H9 (cell line): ENCODE measurements at regions not wholly inside any gene's neighbourhood (a gene's known extent, or its start where the extent isn't known, plus 50 kb on each side); places are given as distances from the start of the nearest gene placed in this dataset.

ENCODE experiments used
- DNase-seq: peaks from one replicate; pipeline ENCODE4 v3.0.0-alpha.2; 2017
- H2AFZ ChIP-seq: one replicate; pipeline ENCODE4 v1.6.1; 2013; ENCODE audit warnings: mild to moderate bottlenecking, low read length, control low read depth, moderate library complexity
- H2AK5ac ChIP-seq: 2 replicates; pipeline ENCODE4 v1.6.1; 2013; ENCODE audit warnings: low read length, control low read depth, mixed read lengths; ENCODE audit not compliant: insufficient read length
- H2BK120ac ChIP-seq: one replicate; pipeline ENCODE4 v1.6.1; 2013; ENCODE audit warnings: low read depth, mild to moderate bottlenecking, low read length, control low read depth, inconsistent platforms; ENCODE audit not compliant: poor library complexity, severe bottlenecking
- H2BK12ac ChIP-seq: 2 replicates; pipeline ENCODE4 v1.6.1; 2013; ENCODE audit warnings: low read length, control low read depth, mixed read lengths, low read depth; ENCODE audit not compliant: insufficient read length
- H2BK15ac ChIP-seq: 2 replicates; pipeline ENCODE4 v1.6.1; 2013; ENCODE audit warnings: low read depth, low read length, control low read depth
- H2BK20ac ChIP-seq: one replicate; pipeline ENCODE4 v1.6.1; 2013; ENCODE audit warnings: low read depth, mild to moderate bottlenecking, low read length, control low read depth, inconsistent platforms; ENCODE audit not compliant: poor library complexity, severe bottlenecking
- H2BK5ac ChIP-seq: 2 replicates; pipeline ENCODE4 v1.6.1; 2013; ENCODE audit warnings: low read length, control low read depth, mixed read lengths; ENCODE audit not compliant: insufficient read length
- H3K14ac ChIP-seq: 2 replicates; pipeline ENCODE4 v1.6.1; 2013; ENCODE audit warnings: low read length, control low read depth; ENCODE audit not compliant: insufficient read depth
- H3K18ac ChIP-seq: 2 replicates; pipeline ENCODE4 v1.6.1; 2013; ENCODE audit warnings: low read depth, mild to moderate bottlenecking, mixed read lengths, low read length, control low read depth; ENCODE audit not compliant: insufficient read length
- H3K23ac ChIP-seq: 2 replicates; pipeline ENCODE4 v1.6.1; 2013; ENCODE audit warnings: low read length, control low read depth, mixed read lengths, low read depth; ENCODE audit not compliant: insufficient read length
- H3K23me2 ChIP-seq: 2 replicates; pipeline ENCODE4 v1.6.1; 2013; ENCODE audit warnings: low read depth, mild to moderate bottlenecking, mixed read lengths, low read length, control low read depth; ENCODE audit not compliant: insufficient read length, poor library complexity, severe bottlenecking
- H3K27ac ChIP-seq: 2 replicates; pipeline ENCODE4 v1.5.1; 2013; ENCODE audit warnings: low read length, control low read depth, mixed read lengths, low read depth; ENCODE audit not compliant: insufficient read length
- H3K27me3 ChIP-seq: 2 replicates; pipeline ENCODE4 v1.6.1; 2013; ENCODE audit warnings: low read length, control low read depth, inconsistent platforms; ENCODE audit not compliant: insufficient read depth
- H3K4ac ChIP-seq: 2 replicates; pipeline ENCODE4 v1.6.1; 2013; ENCODE audit warnings: low read depth, mild to moderate bottlenecking, control low read depth, inconsistent platforms, low read length, moderate library complexity
- H3K4me1 ChIP-seq: 2 replicates; pipeline ENCODE4 v1.6.1; 2013; ENCODE audit warnings: low read length, control low read depth, inconsistent platforms; ENCODE audit not compliant: insufficient read depth
- H3K4me2 ChIP-seq: 2 replicates; pipeline ENCODE4 v1.6.1; 2013; ENCODE audit warnings: low read length, control low read depth, mixed read lengths; ENCODE audit not compliant: insufficient read length, insufficient read depth
- H3K56ac ChIP-seq: 2 replicates; pipeline ENCODE4 v1.6.1; 2013; ENCODE audit warnings: low read depth, mild to moderate bottlenecking, mixed read lengths, low read length, control low read depth; ENCODE audit not compliant: insufficient read length
- H3K79me1 ChIP-seq: 2 replicates; pipeline ENCODE4 v1.6.1; 2013; ENCODE audit warnings: low read depth, mild to moderate bottlenecking, moderate library complexity, low read length, control low read depth, inconsistent platforms; ENCODE audit not compliant: insufficient read depth, poor library complexity, severe bottlenecking
- H3K79me2 ChIP-seq: 2 replicates; pipeline ENCODE4 v1.6.1; 2013; ENCODE audit warnings: low read length, control low read depth, inconsistent platforms; ENCODE audit not compliant: insufficient read depth
- H3K9ac ChIP-seq: 2 replicates; pipeline ENCODE4 v1.6.1; 2013; ENCODE audit warnings: low read length, control low read depth, mixed read lengths; ENCODE audit not compliant: insufficient read length; ENCODE audit errors: extremely low read depth
- H3K9me3 ChIP-seq: one replicate; pipeline ENCODE4 v1.6.1; 2013; ENCODE audit warnings: low read depth, low read length, inconsistent platforms; ENCODE audit not compliant: control insufficient read depth
- H3T11ph ChIP-seq: one replicate; pipeline ENCODE4 v1.6.1; 2013; ENCODE audit warnings: mild to moderate bottlenecking, low read length, control low read depth, inconsistent platforms
- H4K20me1 ChIP-seq: one replicate; pipeline ENCODE4 v1.6.1; 2013; ENCODE audit not compliant: control insufficient read depth, insufficient read length, insufficient read depth
- H4K5ac ChIP-seq: 2 replicates; pipeline ENCODE4 v1.6.1; 2013; ENCODE audit warnings: low read depth, mild to moderate bottlenecking, mixed read lengths, low read length, control low read depth; ENCODE audit not compliant: insufficient read length
- H4K8ac ChIP-seq: replicated peaks from 2 replicates; pipeline ENCODE4 v1.6.1; 2013; ENCODE audit warnings: low read length, control low read depth, mixed read lengths, low read depth; ENCODE audit not compliant: insufficient read length
- H4K91ac ChIP-seq: 2 replicates; pipeline ENCODE4 v1.6.1; 2013; ENCODE audit warnings: low read depth, mild to moderate bottlenecking, moderate library complexity, mixed read lengths, low read length, control low read depth; ENCODE audit not compliant: insufficient read length
- H3K27ac Mint-ChIP-seq, 3 experiments: 2 replicates in 2 of 3; 3 replicates in 1 of 3; pipeline ENCODE4 v1.8.0; 2020 to 2021; ENCODE audit warnings: mixed read lengths in 3 of 3, mild to moderate bottlenecking in 1 of 3, moderate library complexity in 1 of 3
- H3K27me3 Mint-ChIP-seq: 2 replicates; pipeline ENCODE4 v1.8.0; 2021; ENCODE audit warnings: low read depth, mild to moderate bottlenecking, moderate library complexity, mixed read lengths
- H3K36me3 Mint-ChIP-seq, 3 experiments: 2 replicates in 2 of 3; 3 replicates in 1 of 3; pipeline ENCODE4 v1.8.0; 2020 to 2021; ENCODE audit warnings: low read depth in 3 of 3, mixed read lengths in 3 of 3; ENCODE audit not compliant: insufficient read depth in 1 of 3
- H3K4me1 Mint-ChIP-seq, 2 experiments: 2 replicates each; pipeline ENCODE4 v1.8.0; 2020; ENCODE audit warnings: mixed read lengths in 2 of 2
- H3K4me3 Mint-ChIP-seq, 2 experiments: 2 replicates in 1 of 2; 3 replicates in 1 of 2; pipeline ENCODE4 v1.8.0; 2020 to 2021; ENCODE audit warnings: mild to moderate bottlenecking in 2 of 2, mixed read lengths in 2 of 2, moderate library complexity in 1 of 2
- H3K9me3 Mint-ChIP-seq, 2 experiments: 2 replicates in 1 of 2; 3 replicates in 1 of 2; pipeline ENCODE4 v1.8.0; 2020; ENCODE audit warnings: mild to moderate bottlenecking in 2 of 2, mixed read lengths in 2 of 2, moderate library complexity in 1 of 2
- CTCF ChIP-seq: fragments of 200-600 bp; sonication (generic); conservative IDR thresholded peaks from 3 replicates; pipeline ENCODE4 v1.8.0; 2021; ENCODE audit warnings: antibody characterized with exemption, mild to moderate bottlenecking
- WGBS: extraction: QIAGEN DNeasy Blood & Tissue Kit; methylation state at CpG from one replicate; pipeline ENCODE4 v1.1.7; 2013; ENCODE audit warnings: missing lambda C conversion rate, low lambda C conversion rate, mixed read lengths; ENCODE audit not compliant: insufficient read length; ENCODE audit errors: extremely low coverage; 5-methylcytosine and 5-hydroxymethylcytosine counted together

GRCh38 chr6:81331526-81331925, 421.0 kb downstream of the TENT5A start:
- H3K4me3 Mint-ChIP-seq = no peak overlapping the region
- Histone ChIP-seq H3K27ac (no peak overlapping the region), H4K91ac (no peak overlapping the region), H4K8ac (no peak overlapping the region), H2AFZ (no peak overlapping the region), H2BK120ac (no peak overlapping the region), H2BK20ac (no peak overlapping the region), H3K4ac (no peak overlapping the region), H2BK5ac (no peak overlapping the region), H3K4me1 (no peaks in the 10 kb centered on the region), H3K79me2 (no peaks in the 10 kb centered on the region), H3K23ac (no peak overlapping the region), H3K79me1 (no peaks in the 10 kb centered on the region), H3T11ph (no peak overlapping the region), H3K27me3 (no peaks in the 10 kb centered on the region), H3K9ac (no peak overlapping the region), H3K23me2 (no peaks in the 10 kb centered on the region), H4K5ac (no peak overlapping the region), H3K14ac (no peak overlapping the region), H3K56ac (no peak overlapping the region), H3K4me2 (no peak overlapping the region), H4K20me1 (no peaks in the 10 kb centered on the region), H2AK5ac (no peak overlapping the region), H3K9me3 (no peaks in the 10 kb centered on the region), H3K18ac (no peak overlapping the region), H2BK12ac (no peak overlapping the region), H2BK15ac (no peak overlapping the region)
- WGBS = no CpG with 5 or more reads among the region's 1 CpG
- H3K27me3 Mint-ChIP-seq = no peaks in the 10 kb centered on the region
- no peak for DNase-seq
- H3K27ac Mint-ChIP-seq = no peak overlapping the region
- no peak for TF ChIP-seq CTCF
- H3K9me3 Mint-ChIP-seq = peaks cover under 1 to 2% of the 10 kb centered on the region in 2 experiments; a peak in 2 of 5 replicates
- no peaks in the 10 kb centered on the region for H3K4me1 Mint-ChIP-seq
- no peaks in the 10 kb centered on the region; a peak in 1 of 7 replicates for H3K36me3 Mint-ChIP-seq
